ENCODE measurements at regions not wholly inside any gene's neighbourhood (a gene's known extent, or its start where the extent isn't known, plus 50 kb on each side); places are given as distances from the start of the nearest gene placed in this dataset.

- TF ChIP-seq, protein P1, sequence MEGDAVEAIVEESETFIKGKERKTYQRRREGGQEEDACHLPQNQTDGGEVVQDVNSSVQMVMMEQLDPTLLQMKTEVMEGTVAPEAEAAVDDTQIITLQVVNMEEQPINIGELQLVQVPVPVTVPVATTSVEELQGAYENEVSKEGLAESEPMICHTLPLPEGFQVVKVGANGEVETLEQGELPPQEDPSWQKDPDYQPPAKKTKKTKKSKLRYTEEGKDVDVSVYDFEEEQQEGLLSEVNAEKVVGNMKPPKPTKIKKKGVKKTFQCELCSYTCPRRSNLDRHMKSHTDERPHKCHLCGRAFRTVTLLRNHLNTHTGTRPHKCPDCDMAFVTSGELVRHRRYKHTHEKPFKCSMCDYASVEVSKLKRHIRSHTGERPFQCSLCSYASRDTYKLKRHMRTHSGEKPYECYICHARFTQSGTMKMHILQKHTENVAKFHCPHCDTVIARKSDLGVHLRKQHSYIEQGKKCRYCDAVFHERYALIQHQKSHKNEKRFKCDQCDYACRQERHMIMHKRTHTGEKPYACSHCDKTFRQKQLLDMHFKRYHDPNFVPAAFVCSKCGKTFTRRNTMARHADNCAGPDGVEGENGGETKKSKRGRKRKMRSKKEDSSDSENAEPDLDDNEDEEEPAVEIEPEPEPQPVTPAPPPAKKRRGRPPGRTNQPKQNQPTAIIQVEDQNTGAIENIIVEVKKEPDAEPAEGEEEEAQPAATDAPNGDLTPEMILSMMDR (IDR thresholded peaks at IDR 0.05; ENCODE audit: low read length): no peak
- no peak for TF ChIP-seq EZH2phosphoT487 (IDR thresholded peaks at IDR 0.05; ENCODE audit: low read length)
- no peak for TF ChIP-seq EZH2 (optimal IDR thresholded peaks at IDR 0.05; ENCODE audit: low read depth, low read length)
Measured at GRCh38 chr15:47442371-47442770, 274.9 kb upstream of the SEMA6D start.

Measured in MM.1S (cell line).